Calu3 (cell line): ENCODE measurements at regions not wholly inside any gene's neighbourhood (a gene's known extent, or its start where the extent isn't known, plus 50 kb on each side); places are given as distances from the start of the nearest gene placed in this dataset.

Source experiments
- BruUV-seq: library from RNA; stranded (reverse); fragments of 400-500 nt; replicated peaks from 2 replicates; lab custom pipeline; 2021; lab: Mats Ljungman, UMichigan
- CTCF ChIA-PET: fragments of 300-600 bp; sonication (Branson Sonifier 250); formaldehyde crosslinking; loops from one replicate; lab custom pipeline; 2022; ENCODE audit warnings: antibody characterized with exemption; lab: Charles Lee
- DNase-seq: peaks from one replicate; pipeline ENCODE4 v3.0.0; 2022
- H3K27ac Mint-ChIP-seq: one replicate; pipeline ENCODE4 v1.8.0; 2022; ENCODE audit warnings: mixed read lengths; ENCODE audit not compliant: unreplicated experiment
- H3K27me3 Mint-ChIP-seq: one replicate; pipeline ENCODE4 v1.8.0; 2022; ENCODE audit warnings: mixed read lengths; ENCODE audit not compliant: unreplicated experiment
- H3K36me3 Mint-ChIP-seq: one replicate; pipeline ENCODE4 v1.8.0; 2022; ENCODE audit warnings: mild to moderate bottlenecking, moderate library complexity, mixed read lengths; ENCODE audit not compliant: insufficient read depth, unreplicated experiment
- H3K4me1 Mint-ChIP-seq: one replicate; pipeline ENCODE4 v1.8.0; 2022; ENCODE audit warnings: mild to moderate bottlenecking, low read depth, mixed read lengths; ENCODE audit not compliant: unreplicated experiment
- H3K4me3 Mint-ChIP-seq: one replicate; pipeline ENCODE4 v1.8.0; 2022; ENCODE audit warnings: mild to moderate bottlenecking, low read depth, moderate library complexity, mixed read lengths; ENCODE audit not compliant: unreplicated experiment
- H3K9me3 Mint-ChIP-seq: one replicate; pipeline ENCODE4 v1.8.0; 2022; ENCODE audit warnings: low read depth, mixed read lengths; ENCODE audit not compliant: unreplicated experiment
- CTCF ChIP-seq: fragments of 200-600 bp; IDR thresholded peaks from one replicate; pipeline ENCODE4 v1.8.0; 2022; ENCODE audit warnings: antibody characterized with exemption; ENCODE audit not compliant: unreplicated experiment
- intact Hi-C: fragments of 100-400 bp; cut with micrococcal nuclease; formaldehyde crosslinking; loops from one replicate; pipeline ENCODE4 v1.10.0; 2022; ENCODE audit not compliant: unreplicated experiment

- BruUV-seq = no TSS peak
- CTCF ChIA-PET = no interaction called here
- H3K27me3 Mint-ChIP-seq = no peaks in the 10 kb centered on the region
- TF ChIP-seq CTCF = no peak
- no peak overlapping the region for H3K4me3 Mint-ChIP-seq
- DNase-seq = no peak
- intact Hi-C loops = no loop called here
- H3K9me3 Mint-ChIP-seq = no peaks in the 10 kb centered on the region
- H3K4me1 Mint-ChIP-seq = no peaks in the 10 kb centered on the region
- H3K36me3 Mint-ChIP-seq = no peaks in the 10 kb centered on the region
- no peak overlapping the region for H3K27ac Mint-ChIP-seq
Observed at GRCh38 chr3:104896624-104897023, 470.1 kb upstream of the ALCAM start.

DNA sequence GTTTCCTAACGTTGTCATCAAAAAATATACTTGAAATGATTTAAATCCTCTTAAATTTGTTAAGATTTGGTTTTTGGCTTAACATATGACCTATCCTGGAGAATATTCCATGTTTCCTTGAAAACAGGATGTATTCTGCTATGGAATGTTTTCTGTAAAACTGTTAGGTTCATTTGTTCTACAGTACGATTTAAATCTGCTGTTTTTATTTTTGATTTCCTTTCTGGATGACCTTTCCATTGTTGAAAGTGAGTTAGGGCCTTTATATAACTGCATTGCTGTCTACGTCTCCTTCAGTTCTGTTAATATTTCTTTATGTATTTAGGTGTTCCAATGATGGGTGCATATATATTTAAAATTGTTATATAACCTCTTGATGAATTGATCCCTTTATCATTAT lies 465.3 kb upstream of the ALCAM start:
- no peak for DNase-seq
- TF ChIP-seq CTCF = no peak
- Mint-ChIP-seq H3K4me3 (no peak overlapping the region), H3K9me3 (peaks cover 4% of the 10 kb centered on the region), H3K27ac (no peak overlapping the region), H3K27me3 (no peaks in the 10 kb centered on the region), H3K36me3 (no peaks in the 10 kb centered on the region), H3K4me1 (no peaks in the 10 kb centered on the region)
- intact Hi-C loops = no loop called here
- CTCF ChIA-PET = no interaction called here
- BruUV-seq = no TSS peak

- Mint-ChIP-seq H3K36me3 (no peaks in the 10 kb centered on the region), H3K4me3 (no peak overlapping the region), H3K27ac (no peak overlapping the region), H3K9me3 (peaks cover 4% of the 10 kb centered on the region), H3K4me1 (no peaks in the 10 kb centered on the region), H3K27me3 (no peaks in the 10 kb centered on the region)
- CTCF ChIA-PET = no interaction called here
- no TSS peak for BruUV-seq
- intact Hi-C loops = no loop called here
- TF ChIP-seq CTCF = no peak
- DNase-seq = no peak
Observed at GRCh38 chr3:104903064-104903463, 463.6 kb upstream of the ALCAM start.

GRCh38 chr3:104906001-104906639 lies 460.6 kb upstream of the ALCAM start:
- Mint-ChIP-seq H3K4me1 (no peaks in the 10 kb centered on the region), H3K9me3 (peaks cover 4% of the 10 kb centered on the region), H3K27me3 (no peaks in the 10 kb centered on the region), H3K4me3 (no peak overlapping the region), H3K27ac (no peak overlapping the region), H3K36me3 (no peaks in the 10 kb centered on the region)
- intact Hi-C loops = no loop called here
- CTCF ChIA-PET = no interaction called here
- no TSS peak for BruUV-seq
- TF ChIP-seq CTCF = no peak
- DNase-seq = no peak
